Hematopoietic multipotent progenitor cell treated with erythropoietin and hydrocortisone succinate and interleukin-3 and kit ligand, for 6 days (in vitro differentiated cells): ENCODE measurements at regions not wholly inside any gene's neighbourhood (a gene's known extent, or its start where the extent isn't known, plus 50 kb on each side); places are given as distances from the start of the nearest gene placed in this dataset.

Source experiments
- DNase-seq: peaks from one replicate; pipeline ENCODE4 v3.0.0-alpha.2; 2015

DNA sequence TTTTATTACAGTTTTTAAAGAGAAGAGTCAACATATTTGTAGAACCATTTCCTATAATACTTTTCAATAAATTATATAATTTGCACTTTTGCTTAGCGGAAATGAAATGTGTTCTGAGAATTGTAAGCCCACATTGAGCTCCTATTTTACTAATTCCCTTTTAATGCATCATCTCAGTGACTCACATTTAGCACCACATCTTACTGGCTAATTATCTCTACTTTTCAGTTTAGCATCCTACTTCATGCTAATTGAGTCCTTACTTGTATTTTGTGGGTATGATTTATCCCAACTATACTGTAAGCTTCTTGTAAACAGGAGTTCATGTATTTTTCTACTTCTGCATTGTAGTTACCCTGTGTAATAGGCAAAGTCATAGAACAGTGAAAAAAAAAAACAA lies 67.5 kb downstream of the TMX1 start:
- no peak for DNase-seq

DNA sequence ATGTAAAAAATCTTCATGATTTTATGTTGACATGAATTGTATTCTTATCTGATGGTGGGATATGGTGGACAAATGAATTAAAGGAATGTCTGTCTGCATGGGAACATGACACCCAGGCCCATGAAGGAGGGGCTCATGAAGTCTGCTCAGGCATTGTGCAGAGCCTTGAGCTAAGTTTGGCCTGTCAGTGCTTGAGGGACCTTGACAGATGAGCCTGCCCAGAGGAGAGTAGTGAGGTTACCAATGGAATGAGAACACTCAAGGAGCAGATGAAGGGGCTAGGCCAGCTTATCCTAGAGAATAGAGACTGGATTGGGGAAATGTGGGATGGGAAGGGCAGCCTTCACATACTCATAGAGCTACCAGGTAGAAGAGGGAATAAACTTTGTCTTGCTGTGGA lies 68.8 kb downstream of the TMX1 start:
- DNase-seq, result no peak

DNA sequence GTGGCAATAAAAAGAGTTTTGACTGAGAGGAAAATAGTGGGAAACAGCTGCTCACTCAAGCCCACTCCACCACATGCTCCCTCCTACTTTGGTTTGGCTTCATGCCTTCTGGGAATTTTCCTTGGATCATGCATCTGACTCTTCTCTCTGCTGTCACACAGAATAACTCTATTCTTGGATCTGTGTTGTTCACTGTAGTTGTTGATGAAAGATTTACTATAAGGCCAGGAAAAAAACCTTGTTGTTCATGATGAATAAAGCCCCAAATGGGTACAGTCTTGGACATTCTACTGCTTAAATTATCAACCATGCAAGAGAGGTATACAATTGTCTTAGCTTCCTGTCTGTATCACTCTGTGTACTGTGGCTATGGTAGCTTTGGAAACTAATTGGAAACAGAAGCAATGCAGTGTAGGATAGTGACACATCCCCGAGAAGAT lies 70.5 kb downstream of the TMX1 start:
- no peak for DNase-seq

DNA sequence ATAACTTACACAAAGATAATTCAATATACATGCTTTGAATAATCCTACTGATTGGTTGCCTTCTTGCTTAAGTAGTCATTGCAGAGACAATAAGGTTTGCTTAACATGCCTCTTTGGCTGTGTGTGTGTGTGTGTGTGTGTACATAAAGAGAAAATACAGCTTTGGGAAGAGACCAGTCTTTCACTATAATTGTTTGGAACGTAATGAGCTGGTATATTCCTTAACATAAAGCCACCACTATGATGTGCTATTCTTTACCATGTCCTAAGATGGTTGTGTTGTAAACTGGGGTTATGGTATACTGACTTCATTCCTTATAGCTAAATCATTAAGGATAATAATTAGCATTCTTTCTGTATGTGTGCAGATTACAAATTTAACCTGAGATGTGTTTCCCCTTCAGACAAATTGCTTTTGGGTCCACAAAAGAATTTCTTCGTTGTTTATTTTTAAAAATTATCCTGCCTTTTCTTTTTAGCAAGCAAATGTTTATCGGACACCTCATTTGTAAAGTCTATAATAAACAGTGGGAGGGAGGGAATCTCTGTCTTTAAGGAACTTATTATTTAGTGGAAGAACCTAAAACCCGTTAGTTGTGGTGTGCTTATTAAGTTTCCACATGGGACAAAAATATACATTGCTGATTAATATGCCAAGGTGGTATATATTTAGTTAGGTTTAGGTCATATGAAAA lies 74.4 kb downstream of the TMX1 start:
- no peak for DNase-seq

DNA sequence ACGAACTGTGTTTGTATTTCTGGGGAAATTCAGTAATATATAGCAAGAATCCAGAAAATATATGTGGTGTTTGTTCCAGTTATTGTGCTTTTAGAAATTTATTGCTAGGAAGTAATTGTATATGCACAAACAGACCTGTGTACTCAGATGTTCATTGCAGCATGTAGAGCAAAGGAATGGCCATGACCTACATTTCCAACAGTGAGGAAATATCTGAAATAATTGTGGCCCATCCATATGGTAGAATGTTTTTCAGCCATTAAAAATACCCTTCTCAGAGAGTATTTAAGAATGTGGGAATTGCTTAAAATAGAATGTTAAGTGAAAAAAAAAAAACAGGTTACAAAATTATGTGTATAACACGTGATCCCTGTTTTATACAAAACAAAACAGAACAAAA lies 77.3 kb downstream of the TMX1 start:
- DNase-seq, result no peak

DNA sequence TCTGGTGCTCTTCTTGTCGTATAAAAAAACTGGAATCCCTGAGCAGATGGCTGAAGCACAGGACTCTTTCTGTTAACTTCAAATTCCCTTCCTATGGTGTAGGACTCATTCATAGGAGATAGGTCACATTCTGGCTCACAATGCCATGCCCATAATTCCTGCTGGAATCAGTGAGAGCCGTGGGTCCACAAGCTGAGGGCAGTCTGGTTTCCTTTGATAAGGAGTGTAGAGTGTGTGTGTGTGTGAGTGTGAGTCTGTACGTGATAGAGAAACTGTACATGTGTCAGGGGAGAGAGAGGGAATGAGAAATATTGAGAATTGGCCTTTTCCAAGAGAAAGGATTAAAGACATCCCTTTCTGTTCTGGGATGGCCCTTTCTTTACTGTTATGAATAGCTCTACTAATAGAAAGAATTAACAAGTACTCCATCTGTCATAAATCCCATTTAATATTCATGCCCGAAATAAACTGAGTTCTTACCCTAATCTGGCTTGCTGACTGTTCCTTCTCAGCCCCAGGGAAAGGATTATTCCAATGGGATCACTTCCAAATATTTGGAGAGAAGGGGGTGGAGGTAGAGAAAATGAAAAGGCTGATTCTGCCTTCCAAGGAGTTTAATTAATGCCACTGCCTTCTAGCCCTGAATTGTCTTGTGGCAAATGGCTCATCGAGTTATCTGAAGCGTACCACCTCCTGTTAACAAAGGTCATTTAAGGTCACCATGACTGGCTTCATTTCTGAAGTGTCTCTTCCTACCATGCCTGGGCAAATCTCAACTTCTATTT lies 79.0 kb downstream of the TMX1 start:
- DNase-seq, result peak; percentile 69

DNA sequence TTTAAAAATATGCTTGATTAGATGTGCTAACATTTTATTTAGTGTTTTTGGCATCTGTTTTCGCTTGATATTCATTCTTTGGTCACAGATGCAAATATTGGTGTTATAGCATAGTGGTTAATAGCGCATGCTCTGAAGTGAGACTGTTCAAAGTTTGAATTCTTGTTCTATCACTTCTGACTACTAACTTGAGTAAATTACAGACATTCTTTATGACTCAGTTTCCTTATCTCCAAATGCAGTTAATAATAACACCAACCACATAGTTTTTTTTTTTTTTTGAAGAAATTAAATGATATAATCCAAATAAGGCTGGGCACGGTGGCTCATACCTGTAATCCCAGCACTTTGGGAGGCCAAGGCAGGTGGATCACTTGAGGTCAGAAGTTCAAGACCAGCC lies 81.0 kb downstream of the TMX1 start:
- no peak for DNase-seq

DNA sequence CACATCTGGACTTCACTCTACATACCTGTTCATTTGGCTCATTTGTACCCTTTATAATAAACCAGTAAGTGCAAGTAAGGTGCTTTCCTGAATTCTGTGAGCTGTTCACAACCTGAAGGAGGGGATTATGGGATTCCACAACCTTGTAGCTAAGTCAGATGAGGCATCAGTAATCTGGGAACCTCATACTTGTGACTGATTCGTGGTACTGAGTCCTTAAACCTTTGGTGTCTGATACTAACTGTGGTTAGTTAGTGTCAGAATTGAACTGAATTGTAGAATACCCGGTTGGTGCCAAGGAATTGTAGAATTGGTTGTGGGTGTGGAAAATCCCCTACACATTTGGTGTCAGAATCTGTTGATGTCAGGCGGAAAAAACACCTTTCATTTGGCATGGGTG lies 83.4 kb downstream of the TMX1 start:
- no peak for DNase-seq

DNA sequence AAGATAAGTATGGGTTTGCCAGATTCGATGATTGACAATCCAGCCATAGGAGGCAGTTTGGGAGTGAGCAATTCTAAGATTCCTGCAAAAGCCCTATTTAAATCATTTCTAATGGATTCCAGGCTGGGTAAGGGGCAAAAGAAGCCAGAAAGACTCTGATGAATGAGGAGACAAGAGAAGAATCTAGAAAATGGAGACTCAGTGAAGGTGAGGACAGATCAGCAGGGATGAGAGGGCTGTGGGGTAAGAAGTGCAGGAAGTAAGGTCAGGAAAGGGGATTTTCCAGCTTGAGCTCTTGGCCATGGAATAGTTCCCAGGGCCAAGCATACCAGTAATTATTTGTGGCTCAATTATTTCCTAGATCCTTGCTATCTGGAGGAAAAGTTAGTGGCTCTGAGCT lies 87.3 kb downstream of the TMX1 start:
- DNase-seq, result no peak

DNA sequence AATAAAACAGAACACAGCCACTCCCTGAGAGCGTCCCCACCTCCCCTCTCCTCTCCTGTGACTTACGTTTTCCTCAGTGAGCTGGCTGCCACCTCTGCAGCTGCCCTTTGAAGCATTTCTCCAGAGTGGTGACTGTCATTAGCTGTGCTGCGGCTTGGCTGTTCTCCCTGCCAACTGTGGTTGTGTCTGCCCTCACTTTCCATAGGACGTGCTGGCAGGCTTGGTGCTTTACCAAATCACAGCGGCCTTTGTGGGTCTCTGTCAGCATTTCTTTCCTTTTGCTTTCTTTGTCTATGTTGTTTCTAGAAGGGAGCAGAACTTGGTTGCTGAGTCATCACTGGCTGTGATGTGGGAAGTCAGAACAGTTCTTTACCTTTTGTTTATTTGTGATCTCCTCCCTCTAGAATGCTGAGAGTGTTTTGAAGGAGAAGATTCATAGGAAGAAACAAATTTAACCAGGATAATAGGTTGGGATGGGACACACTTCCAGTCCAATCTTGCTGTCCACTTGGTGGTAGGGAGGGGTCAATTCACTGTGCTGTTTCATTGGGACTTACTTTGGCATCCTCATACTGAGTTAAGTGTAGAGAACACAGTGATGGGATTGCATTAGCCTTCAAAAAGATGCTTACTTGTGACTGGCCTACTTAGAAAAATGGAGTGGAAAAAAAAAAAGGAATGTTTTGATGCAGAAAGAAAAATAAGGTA lies 88.2 kb downstream of the TMX1 start:
- no peak for DNase-seq

DNA sequence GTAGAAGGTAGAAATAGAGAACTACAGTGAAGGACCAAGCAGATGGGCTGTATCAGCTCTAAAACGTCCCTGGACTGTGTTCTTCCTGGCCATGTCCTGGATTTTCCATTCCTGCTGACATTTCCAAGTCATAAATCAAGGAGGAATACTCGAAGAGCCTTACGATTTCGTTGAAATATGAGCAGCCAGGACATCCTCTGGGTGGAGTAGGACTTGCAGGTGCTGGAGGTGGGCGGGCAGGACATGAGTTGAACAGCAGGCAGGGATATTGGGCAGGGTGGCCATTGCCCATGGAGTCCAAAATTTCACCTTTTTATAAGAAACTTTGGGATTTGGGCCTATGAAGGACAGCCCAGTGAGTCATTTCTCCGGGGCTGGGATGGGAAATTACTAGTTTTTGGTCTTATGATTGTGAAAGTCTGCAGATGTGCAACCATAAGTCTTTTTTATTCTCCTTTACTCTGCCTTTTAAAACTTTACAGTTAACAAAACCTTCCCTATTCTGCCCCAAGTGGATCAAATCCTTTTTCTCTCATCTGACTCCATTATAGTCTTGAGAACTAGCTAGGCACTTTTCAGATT lies 88.8 kb downstream of the TMX1 start:
- DNase-seq, result no peak

DNA sequence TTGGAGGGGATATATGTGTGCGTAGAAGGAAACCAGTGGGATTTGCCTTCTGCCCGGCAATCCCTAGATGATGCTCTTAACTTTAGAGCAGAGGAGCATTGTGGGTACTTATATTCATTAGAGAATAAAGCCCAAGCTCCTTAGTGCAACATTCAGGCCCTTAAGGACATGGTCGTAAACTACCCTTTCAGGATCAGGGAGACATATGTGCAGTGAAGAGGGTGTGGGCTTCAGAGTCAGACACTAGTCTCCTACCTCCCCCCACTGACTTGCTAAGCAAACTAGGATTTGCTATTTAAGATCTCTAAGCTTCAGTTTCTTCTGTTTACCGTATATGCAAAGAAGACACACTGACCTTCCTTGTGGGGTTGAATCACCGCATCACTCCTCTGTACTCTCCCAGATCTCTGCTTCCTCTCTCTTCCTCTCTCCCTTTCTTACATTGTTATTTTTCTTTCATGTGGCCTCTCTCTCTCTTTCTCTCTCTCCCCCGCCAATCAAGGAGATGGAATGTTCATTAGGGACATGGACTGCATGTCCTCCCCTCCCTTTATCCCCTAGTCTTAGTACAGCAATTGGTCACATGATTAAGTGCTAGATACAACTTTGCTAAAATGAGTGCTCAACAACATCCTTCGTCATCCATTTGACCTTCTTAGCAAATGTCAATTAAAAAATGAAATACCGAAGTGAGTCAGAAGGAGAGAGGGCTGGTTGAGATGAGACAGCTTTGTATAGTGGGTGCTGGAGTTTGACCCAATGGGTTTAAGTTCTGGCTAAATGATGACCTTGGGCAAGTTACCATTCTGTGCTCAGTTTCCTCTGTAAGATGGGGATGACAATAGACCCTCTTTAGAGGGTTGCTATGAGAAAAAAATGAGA lies 91.7 kb downstream of the TMX1 start:
- DNase-seq, result no peak

DNA sequence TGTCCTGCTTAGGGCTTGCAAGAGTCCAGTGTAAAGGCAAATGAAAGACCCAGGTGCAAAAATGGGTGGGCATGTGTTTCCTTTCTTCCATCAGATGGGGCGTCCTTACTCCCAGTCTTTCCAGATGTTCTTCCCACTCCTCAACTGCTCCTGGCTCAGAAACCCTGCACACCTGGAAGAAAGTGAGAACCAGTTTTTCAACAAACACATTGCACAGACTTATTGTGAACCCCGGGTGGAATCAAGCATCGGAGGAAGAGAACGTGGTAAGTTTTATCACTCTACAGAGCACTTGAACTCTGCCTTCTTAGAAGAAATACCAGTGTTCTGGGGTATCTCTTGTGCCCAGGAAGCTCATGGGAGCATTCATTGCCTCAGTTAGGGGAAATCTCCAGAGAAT lies 93.3 kb downstream of the TMX1 start:
- no peak for DNase-seq

DNA sequence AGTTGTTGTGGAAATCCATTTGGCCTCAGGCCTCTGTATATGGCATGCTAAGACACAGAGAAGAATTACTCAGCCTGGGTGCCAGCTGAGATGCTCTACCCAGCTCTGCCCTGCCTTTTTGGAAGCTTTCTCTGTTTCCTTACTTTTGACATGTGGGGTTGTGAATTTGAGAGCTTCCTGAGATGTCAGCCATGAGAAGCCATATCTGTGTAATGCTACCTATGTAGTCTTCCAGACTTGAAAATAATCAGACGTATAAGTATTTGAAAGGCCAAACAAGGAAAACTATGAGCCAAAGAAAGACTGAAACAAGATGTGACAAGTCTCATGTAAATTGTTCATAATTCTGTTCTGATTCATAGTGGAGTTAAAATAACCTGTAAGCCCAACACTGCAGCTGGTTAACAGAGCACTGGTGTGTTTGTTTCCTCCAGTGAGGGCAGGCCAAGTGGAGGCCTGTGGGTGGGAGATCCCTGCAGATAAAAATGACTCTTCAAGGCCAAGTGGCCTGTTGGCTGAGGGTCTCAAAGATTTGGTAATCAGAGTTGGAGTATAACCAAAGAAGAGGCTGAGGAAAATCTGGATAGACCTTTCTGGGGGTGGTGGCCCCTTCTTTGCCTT lies 94.0 kb downstream of the TMX1 start:
- DNase-seq, result no peak

DNA sequence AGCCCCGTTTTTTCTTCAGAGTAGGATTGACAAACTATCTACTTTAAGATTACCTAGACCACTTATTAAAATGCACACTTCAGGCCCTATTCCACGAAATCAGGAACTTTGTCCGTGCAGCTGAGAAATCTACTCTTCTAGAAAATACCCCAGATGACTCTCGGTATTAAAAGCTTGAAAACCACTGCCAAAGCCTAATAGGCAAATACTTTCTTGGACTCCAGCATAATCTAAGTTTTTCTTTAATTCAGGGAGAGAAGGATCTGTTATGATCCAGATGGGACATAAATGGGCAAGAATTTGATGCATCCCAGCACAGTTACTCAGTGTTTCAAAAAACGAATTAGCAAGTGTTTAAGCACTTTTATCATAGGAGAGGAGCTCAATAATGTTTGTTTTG lies 94.5 kb downstream of the TMX1 start:
- DNase-seq, result no peak

DNA sequence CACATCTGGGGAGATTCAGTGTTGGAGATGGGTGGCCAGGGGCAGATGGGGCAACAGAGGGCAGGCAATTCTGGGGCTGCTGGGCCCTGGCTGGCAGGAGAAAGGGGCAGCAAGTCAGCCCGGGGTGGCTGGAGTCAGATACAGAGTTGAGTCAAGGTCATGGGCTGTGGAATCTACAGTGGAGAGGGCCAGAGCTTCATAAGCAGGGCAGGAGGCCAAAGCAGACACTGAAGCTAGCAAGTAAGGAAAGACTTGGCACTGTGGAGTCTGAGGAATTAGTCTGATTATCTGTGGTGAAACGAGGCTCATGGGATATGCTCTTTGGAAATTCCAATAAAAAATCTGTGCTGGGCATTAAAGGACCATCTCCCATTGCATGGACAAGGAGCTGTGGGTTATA lies 95.5 kb downstream of the TMX1 start:
- DNase-seq, result no peak

DNA sequence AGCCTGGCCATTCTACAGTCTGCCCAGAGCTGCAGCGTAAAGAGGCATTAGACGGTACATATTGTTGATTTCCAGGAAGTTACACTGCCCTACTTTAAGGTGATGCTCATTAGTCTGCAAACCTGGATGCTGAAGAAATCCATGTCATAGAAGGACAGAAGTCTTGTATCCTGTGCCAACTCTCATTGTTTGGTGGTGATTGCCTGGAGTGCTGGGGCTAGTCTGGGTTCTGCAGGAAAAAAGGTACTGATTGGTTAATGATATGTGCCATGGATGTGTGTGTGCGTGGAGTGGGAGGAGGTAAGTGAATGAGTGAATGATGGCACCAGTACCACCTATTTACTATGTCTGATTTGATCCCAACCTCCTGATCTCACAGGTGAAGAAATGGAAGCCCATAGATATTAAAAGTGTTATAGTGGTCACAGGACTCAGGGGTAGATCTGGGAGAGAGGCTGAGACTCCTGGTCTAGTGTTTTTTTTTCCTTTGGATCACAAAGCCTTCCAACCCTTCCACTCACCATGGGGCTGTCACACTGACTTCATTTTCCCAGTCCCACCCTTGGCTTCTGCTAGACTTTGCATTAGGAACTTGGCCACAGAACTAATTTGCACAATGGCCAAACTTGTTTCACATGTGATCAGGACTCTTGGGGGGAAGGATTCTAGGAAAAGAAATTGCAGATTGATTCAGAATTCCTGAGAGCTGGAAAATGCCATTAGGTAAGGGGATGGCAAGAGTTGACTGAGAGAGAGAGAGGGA lies 96.1 kb downstream of the TMX1 start:
- DNase-seq, result no peak

DNA sequence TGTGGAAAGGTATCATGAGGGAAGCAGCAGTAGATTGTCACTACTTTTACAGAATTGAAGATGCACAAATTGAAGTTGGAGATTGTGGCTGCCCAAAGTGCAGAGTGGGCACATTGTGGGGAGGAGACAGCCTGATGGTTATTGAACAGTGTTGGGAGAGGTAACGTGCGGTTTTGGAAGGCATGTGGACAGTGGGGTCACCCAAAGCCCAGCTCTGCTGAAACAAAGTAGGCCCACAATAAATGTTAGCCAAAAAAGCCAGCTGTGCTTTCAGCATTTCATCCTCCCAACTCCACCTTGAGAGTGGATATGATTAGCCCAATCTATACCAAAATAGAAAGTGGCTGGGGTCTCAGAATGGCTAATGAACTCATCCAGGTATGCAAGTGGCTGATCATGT lies 96.7 kb downstream of the TMX1 start:
- no peak for DNase-seq

DNA sequence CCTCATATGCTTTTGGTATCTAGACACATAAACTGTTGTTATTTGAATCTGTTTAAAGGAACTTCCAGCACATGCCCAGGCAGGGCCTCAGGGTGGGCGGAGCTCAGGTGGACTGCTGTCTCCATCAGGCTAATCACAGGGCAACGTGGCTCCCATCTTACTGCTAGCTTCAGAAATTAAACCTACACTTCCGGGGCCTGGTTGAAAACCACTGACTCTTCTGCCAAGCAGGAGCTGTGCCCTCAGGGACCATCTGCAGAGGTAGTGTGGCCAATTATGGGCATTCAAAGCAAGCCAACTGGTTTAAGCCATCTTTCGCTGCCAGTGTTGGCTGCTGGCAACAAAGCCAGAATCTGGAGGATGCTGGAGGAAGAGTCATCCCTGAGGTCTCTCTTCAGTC lies 97.5 kb downstream of the TMX1 start:
- no peak for DNase-seq

DNA sequence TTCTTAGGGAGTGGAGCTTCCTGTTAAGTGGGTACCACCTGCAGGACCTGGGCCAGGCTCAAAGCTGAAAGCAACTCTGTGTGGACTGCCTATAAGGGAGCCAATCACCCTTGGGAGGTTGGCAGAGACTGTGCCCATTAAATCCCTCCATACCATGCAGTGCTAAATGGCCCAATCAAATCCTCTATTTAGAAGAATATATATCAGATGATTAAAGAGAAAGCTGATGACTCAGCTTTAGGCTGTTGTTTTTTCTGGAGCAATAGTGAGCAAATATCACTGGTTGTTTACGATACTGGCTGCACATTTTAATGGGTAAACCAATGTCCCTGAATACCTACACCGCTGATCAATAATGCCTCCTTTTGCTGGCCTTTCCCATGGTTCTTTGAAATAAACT lies 101.3 kb downstream of the TMX1 start:
- no peak for DNase-seq

DNA sequence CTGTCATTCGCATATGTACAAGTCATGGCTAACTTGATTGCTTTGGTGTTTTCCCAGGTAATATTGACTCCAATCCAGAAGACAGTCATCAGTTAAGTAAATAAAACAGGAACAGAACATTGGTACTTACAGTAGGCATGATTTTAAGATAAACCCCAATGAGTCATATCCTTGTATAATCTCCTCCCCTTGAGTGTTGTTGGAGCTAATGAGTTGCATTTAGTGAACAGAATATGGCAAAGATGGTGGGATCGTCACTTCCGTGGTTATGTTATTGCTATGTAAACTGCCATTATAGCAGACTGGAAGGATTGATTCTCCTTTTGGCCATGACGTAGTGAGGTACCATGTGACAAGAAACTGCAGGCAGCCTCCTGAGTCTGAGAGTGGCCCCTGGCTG lies 102.2 kb downstream of the TMX1 start:
- no peak for DNase-seq
